HCT116 (cell line): ENCODE measurements at regions not wholly inside any gene's neighbourhood (a gene's known extent, or its start where the extent isn't known, plus 50 kb on each side); places are given as distances from the start of the nearest gene placed in this dataset.

Source experiments
- ATAC-seq: fragments of 200-7000 bp; cut with Tn5 transposase; 2 replicates; pipeline ENCODE4 v1.9.1; 2020; ENCODE audit warnings: mild to moderate bottlenecking, moderate library complexity
- BruUV-seq: library from RNA; stranded (reverse); fragments of 400-500 nt; replicated peaks from 2 replicates; lab custom pipeline; 2021; lab: Mats Ljungman, UMichigan
- CTCF ChIA-PET: fragments of 300-600 bp; sonication (Branson Sonifier 250); formaldehyde crosslinking; loops from one replicate; lab custom pipeline; 2021; ENCODE audit warnings: antibody characterized with exemption; lab: Charles Lee
- POLR2A ChIA-PET: fragments of 300-600, 350-600 bp; sonication (Branson Sonifier 250); formaldehyde crosslinking; loops from one replicate; lab custom pipeline; 2021; ENCODE audit warnings: antibody characterized with exemption; lab: Charles Lee
- RAD21 ChIA-PET, 2 experiments: fragments of 300-600 bp; sonication (Branson Sonifier 250); formaldehyde crosslinking; loops; one replicate each; lab custom pipeline; 2023; ENCODE audit warnings: low total read pairs in 2 of 2; ENCODE audit not compliant: uncharacterized antibody in 2 of 2, unreplicated experiment in 2 of 2, low non-redundant PET in 1 of 2; lab: Charles Lee
- DNase-seq: peaks from one replicate; pipeline ENCODE4 v3.0.0-alpha.2; 2010; ENCODE audit warnings: low read depth, low spot score
- H2AFZ ChIP-seq: fragments of 200-600 bp; shearing (Covaris generic), sonication (generic); 2 replicates; pipeline ENCODE4 v1.6.1; 2017; ENCODE audit warnings: low read depth, mixed run types, mixed read lengths, antibody characterized with exemption, low read length; ENCODE audit not compliant: poor library complexity, severe bottlenecking
- H3K27ac ChIP-seq: 2 replicates; pipeline ENCODE4 v1.5.1; 2012; ENCODE audit warnings: low read depth, low read length
- H3K27me3 ChIP-seq: fragments of 200-600 bp; sonication (generic); 2 replicates; pipeline ENCODE4 v1.6.1; 2016; ENCODE audit warnings: mixed run types, low read length, mixed read lengths; ENCODE audit not compliant: insufficient read depth
- H3K36me3 ChIP-seq, 2 experiments: fragments of 200-500 bp in 1 of 2; fragments of 200-600 bp in 1 of 2; sonication (Bioruptor generic) in 1 of 2; sonication (generic) in 1 of 2; 2 replicates each; pipeline versions ENCODE4 v1.5.1 to v1.6.1; 2014 to 2016; ENCODE audit warnings: low read length in 2 of 2, inconsistent platforms in 1 of 2, mixed read lengths in 1 of 2, mixed run types in 1 of 2; ENCODE audit not compliant: insufficient read depth in 2 of 2, control insufficient read depth in 1 of 2
- H3K4me1 ChIP-seq, 2 experiments: fragments of 200-600 bp in 1 of 2; sonication (generic) in 1 of 2; 2 replicates each; pipeline versions ENCODE4 v1.5.1 to v1.6.1; 2012 to 2017; ENCODE audit warnings: low read length in 2 of 2, inconsistent platforms in 1 of 2, mild to moderate bottlenecking in 1 of 2, mixed read lengths in 1 of 2, mixed run types in 1 of 2, moderate library complexity in 1 of 2; ENCODE audit not compliant: insufficient read depth in 2 of 2, control insufficient read depth in 1 of 2
- H3K4me2 ChIP-seq: fragments of 200-600 bp; sonication (generic); 2 replicates; pipeline ENCODE4 v1.6.1; 2017; ENCODE audit warnings: mixed run types, low read length, mixed read lengths
- H3K4me3 ChIP-seq, 2 experiments: fragments of 200-600 bp in 1 of 2; sonication (generic) in 1 of 2; replicated peaks in 1 of 2; 2 replicates each; pipeline ENCODE4 v1.5.1; 2011 to 2016; ENCODE audit warnings: low read length in 2 of 2, control low read depth in 1 of 2, low read depth in 1 of 2, mild to moderate bottlenecking in 1 of 2, mixed read lengths in 1 of 2, mixed run types in 1 of 2
- H3K79me2 ChIP-seq: fragments of 200-600 bp; sonication (generic); 2 replicates; pipeline ENCODE4 v1.6.1; 2017; ENCODE audit warnings: mild to moderate bottlenecking, mixed run types, low read length, moderate library complexity, mixed read lengths; ENCODE audit not compliant: insufficient read depth
- H3K9ac ChIP-seq: fragments of 200-600 bp; sonication (generic); 2 replicates; pipeline ENCODE4 v1.6.1; 2016; ENCODE audit warnings: low read length, mixed read lengths
- H3K9me2 ChIP-seq: fragments of 200-600 bp; sonication (generic), shearing (Covaris generic); 2 replicates; pipeline ENCODE4 v1.6.1; 2017; ENCODE audit warnings: mixed run types, mild to moderate bottlenecking, moderate library complexity; ENCODE audit not compliant: insufficient read depth
- H3K9me3 ChIP-seq, 2 experiments: fragments of 200-500 bp in 1 of 2; fragments of 200-600 bp in 1 of 2; sonication (Bioruptor generic) in 1 of 2; sonication (generic) in 1 of 2; 2 replicates each; pipeline ENCODE4 v1.6.1; 2014 to 2017; ENCODE audit warnings: low read length in 2 of 2, mixed read lengths in 2 of 2, inconsistent platforms in 1 of 2, low read depth in 1 of 2, mild to moderate bottlenecking in 1 of 2, mixed run types in 1 of 2, moderate library complexity in 1 of 2; ENCODE audit not compliant: control insufficient read depth in 1 of 2, insufficient read depth in 1 of 2
- H4K20me1 ChIP-seq: fragments of 200-600 bp; sonication (generic), shearing (Covaris generic); 2 replicates; pipeline ENCODE4 v1.6.1; 2017; ENCODE audit warnings: mixed run types, mild to moderate bottlenecking, moderate library complexity; ENCODE audit not compliant: insufficient read depth
- CBX3 ChIP-seq: IDR thresholded peaks from 2 replicates; pipeline ENCODE4 v1.6.1; 2012; ENCODE audit warnings: low read depth
- EGR1 ChIP-seq: IDR thresholded peaks from 2 replicates; pipeline ENCODE4 v1.6.1; 2012; ENCODE audit warnings: low read depth
- EZH2phosphoT487 ChIP-seq: fragments of 200-600 bp; IDR thresholded peaks from 2 replicates; pipeline ENCODE4 v1.6.1; 2018; ENCODE audit warnings: antibody characterized with exemption, borderline replicate concordance
- JUND ChIP-seq: IDR thresholded peaks from 2 replicates; pipeline ENCODE4 v1.6.1; 2012
- POLR2AphosphoS5 ChIP-seq: IDR thresholded peaks from 2 replicates; pipeline ENCODE4 v1.6.1; 2011; ENCODE audit warnings: mild to moderate bottlenecking, low read depth, low read length, moderate library complexity
- SP1 ChIP-seq: IDR thresholded peaks from 2 replicates; pipeline ENCODE4 v1.6.1; 2012; ENCODE audit warnings: low read depth
- TCF7L2 ChIP-seq: IDR thresholded peaks from 2 replicates; pipeline ENCODE4 v1.7.0; 2011; ENCODE audit warnings: borderline replicate concordance, inconsistent platforms; ENCODE audit not compliant: insufficient read depth, insufficient read length; ENCODE audit errors: extremely low read depth
- YY1 ChIP-seq: IDR thresholded peaks from 2 replicates; pipeline ENCODE4 v1.6.1; 2011; ENCODE audit warnings: low read length, low read depth, moderate library complexity, mild to moderate bottlenecking; ENCODE audit not compliant: insufficient replicate concordance; ENCODE audit errors: extremely low read depth
- intact Hi-C: fragments of 100-400 bp; cut with micrococcal nuclease; formaldehyde crosslinking; loops from 2 replicates; pipeline ENCODE4 v1.10.0; 2022
- TF ChIP-seq, protein P1 (sequence below): IDR thresholded peaks from 2 replicates; pipeline ENCODE4 v1.6.1; 2012; ENCODE audit warnings: low read depth

DNA sequence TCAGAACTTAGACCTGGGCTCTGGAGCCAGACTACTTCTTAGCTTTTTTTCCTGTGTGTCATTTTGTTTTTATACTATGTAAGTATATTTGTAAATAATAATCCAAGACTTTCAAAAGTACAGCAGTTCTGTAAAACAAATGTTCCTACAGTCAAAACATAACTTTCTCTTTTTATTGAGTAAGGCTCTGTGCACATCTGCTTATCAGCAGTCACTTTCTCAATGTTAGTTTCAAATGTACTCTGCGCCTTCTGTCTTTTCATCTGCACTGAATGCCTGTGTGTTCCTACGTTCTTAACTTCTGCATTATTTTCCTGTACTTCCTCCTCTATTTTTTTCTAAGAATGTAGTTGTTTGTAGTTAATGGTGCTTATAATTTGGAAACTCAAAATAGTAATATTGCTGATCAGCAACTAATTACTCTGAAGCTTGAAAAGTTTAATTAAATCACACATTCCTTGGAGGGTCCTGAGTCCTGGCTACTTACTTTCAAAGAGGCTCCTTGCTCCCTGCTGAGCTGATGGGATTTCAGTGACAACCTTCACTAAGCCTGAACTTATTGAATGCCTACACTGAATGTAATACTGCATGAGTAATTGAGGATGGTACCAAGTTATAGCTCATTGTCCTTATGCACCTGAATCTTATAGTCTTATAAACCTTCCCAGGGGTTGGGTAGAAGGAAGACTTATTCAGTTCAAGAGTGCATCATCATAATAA, 329.9 kb downstream of the KCNJ2 start:
- BruUV-seq: no TSS peak
- no peak for ATAC-seq
- no peaks in the 10 kb centered on the region for H3K36me3 ChIP-seq
- TF ChIP-seq YY1: no peak
- no peak for TF ChIP-seq EGR1
- TF ChIP-seq JUND: no peak
- TF ChIP-seq TCF7L2: no peak
- TF ChIP-seq CBX3: no peak
- no peak for TF ChIP-seq POLR2AphosphoS5
- TF ChIP-seq SP1: no peak
- no peak for TF ChIP-seq EZH2phosphoT487
- TF ChIP-seq, protein P1, sequence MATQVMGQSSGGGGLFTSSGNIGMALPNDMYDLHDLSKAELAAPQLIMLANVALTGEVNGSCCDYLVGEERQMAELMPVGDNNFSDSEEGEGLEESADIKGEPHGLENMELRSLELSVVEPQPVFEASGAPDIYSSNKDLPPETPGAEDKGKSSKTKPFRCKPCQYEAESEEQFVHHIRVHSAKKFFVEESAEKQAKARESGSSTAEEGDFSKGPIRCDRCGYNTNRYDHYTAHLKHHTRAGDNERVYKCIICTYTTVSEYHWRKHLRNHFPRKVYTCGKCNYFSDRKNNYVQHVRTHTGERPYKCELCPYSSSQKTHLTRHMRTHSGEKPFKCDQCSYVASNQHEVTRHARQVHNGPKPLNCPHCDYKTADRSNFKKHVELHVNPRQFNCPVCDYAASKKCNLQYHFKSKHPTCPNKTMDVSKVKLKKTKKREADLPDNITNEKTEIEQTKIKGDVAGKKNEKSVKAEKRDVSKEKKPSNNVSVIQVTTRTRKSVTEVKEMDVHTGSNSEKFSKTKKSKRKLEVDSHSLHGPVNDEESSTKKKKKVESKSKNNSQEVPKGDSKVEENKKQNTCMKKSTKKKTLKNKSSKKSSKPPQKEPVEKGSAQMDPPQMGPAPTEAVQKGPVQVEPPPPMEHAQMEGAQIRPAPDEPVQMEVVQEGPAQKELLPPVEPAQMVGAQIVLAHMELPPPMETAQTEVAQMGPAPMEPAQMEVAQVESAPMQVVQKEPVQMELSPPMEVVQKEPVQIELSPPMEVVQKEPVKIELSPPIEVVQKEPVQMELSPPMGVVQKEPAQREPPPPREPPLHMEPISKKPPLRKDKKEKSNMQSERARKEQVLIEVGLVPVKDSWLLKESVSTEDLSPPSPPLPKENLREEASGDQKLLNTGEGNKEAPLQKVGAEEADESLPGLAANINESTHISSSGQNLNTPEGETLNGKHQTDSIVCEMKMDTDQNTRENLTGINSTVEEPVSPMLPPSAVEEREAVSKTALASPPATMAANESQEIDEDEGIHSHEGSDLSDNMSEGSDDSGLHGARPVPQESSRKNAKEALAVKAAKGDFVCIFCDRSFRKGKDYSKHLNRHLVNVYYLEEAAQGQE: no peak
- TF ChIP-seq, all 23 proteins: peak for 0
- Histone ChIP-seq H3K9ac (no peak overlapping the region), H3K27ac (no peak overlapping the region), H3K4me3 (no peak overlapping the region), H3K9me2 (no peaks in the 10 kb centered on the region), H3K4me1 (no peaks in the 10 kb centered on the region), H3K4me2 (no peak overlapping the region), H2AFZ (no peak overlapping the region), H4K20me1 (no peaks in the 10 kb centered on the region), H3K79me2 (no peaks in the 10 kb centered on the region), H3K9me3 (no peaks in the 10 kb centered on the region), H3K27me3 (no peaks in the 10 kb centered on the region)
- intact Hi-C loops: no loop called here
- ChIA-PET RAD21 (no interaction called here), POLR2A (no interaction called here), CTCF (no interaction called here)
- no peak for DNase-seq
